ENCODE measurements at regions not wholly inside any gene's neighbourhood (a gene's known extent, or its start where the extent isn't known, plus 50 kb on each side); places are given as distances from the start of the nearest gene placed in this dataset.

DNA sequence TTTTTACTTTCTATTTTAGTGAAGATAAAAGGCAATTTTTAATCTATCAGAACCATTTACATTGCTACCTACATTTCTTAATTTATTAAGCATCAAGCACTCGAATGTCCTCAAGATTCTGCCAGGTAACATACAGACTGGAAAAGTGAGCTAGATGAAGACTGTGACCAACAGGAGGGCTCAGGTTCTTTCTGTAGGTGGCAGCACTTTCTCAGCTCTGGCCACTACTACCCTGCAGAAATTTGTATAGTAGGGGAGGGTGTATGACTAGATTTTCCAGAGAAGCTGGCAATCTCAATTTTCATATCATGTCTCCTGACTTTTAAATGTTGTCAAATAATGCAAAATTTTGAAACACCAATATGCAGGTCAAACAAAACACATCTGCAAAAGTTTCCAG, 165.0 kb upstream of the SUCLG2 start:
- H2AFZ ChIP-seq (ENCODE audit: low read length) = no peak overlapping the region
- no peaks in the 10 kb centered on the region for H3F3A ChIP-seq (ENCODE audit: insufficient read depth, low read length)
- H3K9me2 ChIP-seq (ENCODE audit: low read depth, low read length) = no peaks in the 10 kb centered on the region
- H3K9ac ChIP-seq (ENCODE audit: low read length) = no peak overlapping the region
- H3K4me2 ChIP-seq (ENCODE audit: low read length) = no peak overlapping the region
- H4K20me1 ChIP-seq (ENCODE audit: insufficient read depth, low read length) = no peaks in the 10 kb centered on the region
- no peak overlapping the region for H3K27ac ChIP-seq (ENCODE audit: low read depth, low read length, poor library complexity, severe bottlenecking)
- H3K79me2 ChIP-seq (ENCODE audit: insufficient read depth, low read length) = no peaks in the 10 kb centered on the region
- no peaks in the 10 kb centered on the region for H3K36me3 ChIP-seq (ENCODE audit: insufficient read depth, low read length)
- no peaks in the 10 kb centered on the region for H3K4me1 ChIP-seq (ENCODE audit: insufficient read depth, low read length, severe bottlenecking)
- H3K9me3 ChIP-seq (ENCODE audit: low read length) = no peaks in the 10 kb centered on the region
- H3K27me3 ChIP-seq (ENCODE audit: insufficient read depth, low read length) = no peaks in the 10 kb centered on the region
- H3K4me3 ChIP-seq (ENCODE audit: low read depth, low read length, poor library complexity, severe bottlenecking) = no peak overlapping the region
- TF ChIP-seq CTCF (IDR thresholded peaks at IDR 0.05; ENCODE audit: low read length) (peak; percentile 42; the same call in 1 of the 2 replicates), EZH2 (IDR thresholded peaks at IDR 0.05; ENCODE audit: borderline replicate concordance, low read length) (no peak)

GRCh38 chr3:67809370-67809935, 155.0 kb upstream of the SUCLG2 start:
- Histone ChIP-seq H3K4me2 (ENCODE audit: low read length) (no peak overlapping the region), H3K4me1 (ENCODE audit: insufficient read depth, low read length, severe bottlenecking) (no peaks in the 10 kb centered on the region), H3F3A (ENCODE audit: insufficient read depth, low read length) (no peaks in the 10 kb centered on the region), H3K9me2 (ENCODE audit: low read depth, low read length) (no peaks in the 10 kb centered on the region), H3K79me2 (ENCODE audit: insufficient read depth, low read length) (no peaks in the 10 kb centered on the region), H3K27ac (ENCODE audit: low read depth, low read length, poor library complexity, severe bottlenecking) (no peak overlapping the region), H3K27me3 (ENCODE audit: insufficient read depth, low read length) (no peaks in the 10 kb centered on the region), H3K4me3 (ENCODE audit: low read depth, low read length, poor library complexity, severe bottlenecking) (no peak overlapping the region), H3K9me3 (ENCODE audit: low read length) (no peaks in the 10 kb centered on the region), H4K20me1 (ENCODE audit: insufficient read depth, low read length) (no peaks in the 10 kb centered on the region), H3K9ac (ENCODE audit: low read length) (no peak overlapping the region), H2AFZ (ENCODE audit: low read length) (no peak overlapping the region), H3K36me3 (ENCODE audit: insufficient read depth, low read length) (no peaks in the 10 kb centered on the region)
- no peak for TF ChIP-seq EZH2 (IDR thresholded peaks at IDR 0.05; ENCODE audit: borderline replicate concordance, low read length)
- TF ChIP-seq CTCF (IDR thresholded peaks at IDR 0.05; ENCODE audit: low read length) = no peak

DNA sequence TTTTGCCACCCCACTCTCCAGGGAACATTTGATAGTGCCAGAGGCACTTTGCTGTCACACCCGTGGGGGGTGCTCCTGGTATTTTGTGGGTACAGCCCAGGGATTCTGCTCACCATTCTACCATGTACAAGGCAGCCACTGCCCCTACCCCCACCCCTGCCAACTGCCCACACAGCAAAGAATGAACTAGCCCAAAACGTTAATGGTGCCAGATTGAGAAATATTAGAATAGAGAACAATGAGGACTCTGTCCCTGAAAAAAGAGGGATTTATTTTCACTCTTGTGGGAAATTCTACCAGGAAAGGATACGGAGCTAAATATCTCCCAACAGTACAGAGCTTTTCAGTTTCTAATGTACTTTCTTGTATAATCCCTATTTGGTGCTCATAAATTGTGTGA, 154.5 kb upstream of the SUCLG2 start:
- Histone ChIP-seq H3K4me2 (ENCODE audit: low read length) (no peak overlapping the region), H3K27ac (ENCODE audit: low read depth, low read length, poor library complexity, severe bottlenecking) (no peak overlapping the region), H3F3A (ENCODE audit: insufficient read depth, low read length) (no peaks in the 10 kb centered on the region), H3K4me3 (ENCODE audit: low read depth, low read length, poor library complexity, severe bottlenecking) (no peak overlapping the region), H3K9ac (ENCODE audit: low read length) (no peak overlapping the region), H3K9me3 (ENCODE audit: low read length) (no peaks in the 10 kb centered on the region), H2AFZ (ENCODE audit: low read length) (no peak overlapping the region), H3K36me3 (ENCODE audit: insufficient read depth, low read length) (no peaks in the 10 kb centered on the region), H3K79me2 (ENCODE audit: insufficient read depth, low read length) (no peaks in the 10 kb centered on the region), H3K4me1 (ENCODE audit: insufficient read depth, low read length, severe bottlenecking) (no peaks in the 10 kb centered on the region), H4K20me1 (ENCODE audit: insufficient read depth, low read length) (no peaks in the 10 kb centered on the region), H3K9me2 (ENCODE audit: low read depth, low read length) (no peaks in the 10 kb centered on the region), H3K27me3 (ENCODE audit: insufficient read depth, low read length) (no peaks in the 10 kb centered on the region)
- TF ChIP-seq CTCF (IDR thresholded peaks at IDR 0.05; ENCODE audit: low read length) (no peak), EZH2 (IDR thresholded peaks at IDR 0.05; ENCODE audit: borderline replicate concordance, low read length) (no peak)

Data from OCI-LY1 (cell line).